Keratinocyte (primary cell): ENCODE measurements at regions not wholly inside any gene's neighbourhood (a gene's known extent, or its start where the extent isn't known, plus 50 kb on each side); places are given as distances from the start of the nearest gene placed in this dataset.

Experiments
- DNase-seq: peaks from one replicate; pipeline ENCODE4 v3.0.0-alpha.2; 2011; ENCODE audit warnings: low read depth, missing footprints, low spot score
- FAIRE-seq: peaks from 2 replicates; lab custom pipeline; 2011; peaks lifted over from hg19 to GRCh38; lab: Jason Lieb, UNC
- H2AFZ ChIP-seq: 2 replicates; pipeline ENCODE4 v1.6.0; 2012; ENCODE audit warnings: low read length, control low read depth, inconsistent platforms; ENCODE audit not compliant: control insufficient read depth
- H3K27ac ChIP-seq: 2 replicates; pipeline ENCODE4 v1.5.1; 2011; ENCODE audit warnings: low read length; ENCODE audit not compliant: control insufficient read depth, insufficient read depth
- H3K27me3 ChIP-seq: 3 replicates; pipeline ENCODE4 v1.6.0; 2011; ENCODE audit warnings: low read length; ENCODE audit not compliant: control insufficient read depth, insufficient read depth; ENCODE audit errors: extremely low read depth
- H3K36me3 ChIP-seq, 2 experiments: 2 replicates in 1 of 2; 3 replicates in 1 of 2; pipeline ENCODE4 v1.5.1; 2011; ENCODE audit warnings: low read length in 2 of 2, mild to moderate bottlenecking in 1 of 2; ENCODE audit not compliant: control insufficient read depth in 2 of 2, insufficient read depth in 2 of 2; ENCODE audit errors: extremely low read depth in 1 of 2
- H3K4me1 ChIP-seq: 3 replicates; pipeline ENCODE4 v1.5.1; 2011; ENCODE audit warnings: low read length; ENCODE audit not compliant: control insufficient read depth, insufficient read depth; ENCODE audit errors: extremely low read depth
- H3K4me2 ChIP-seq: 3 replicates; pipeline ENCODE4 v1.6.0; 2011; ENCODE audit warnings: low read depth, low read length; ENCODE audit not compliant: control insufficient read depth, insufficient read depth; ENCODE audit errors: extremely low read depth
- H3K4me3 ChIP-seq, 3 experiments: fragments of 200-600 bp in 1 of 3; sonication (generic) in 1 of 3; 2 replicates in 2 of 3; 3 replicates in 1 of 3; pipeline ENCODE4 v1.5.1; 2011 to 2016; ENCODE audit warnings: low read length in 3 of 3, mild to moderate bottlenecking in 3 of 3, control low read depth in 2 of 3, inconsistent platforms in 1 of 3, low read depth in 1 of 3, mixed read lengths in 1 of 3, mixed run types in 1 of 3, moderate library complexity in 1 of 3; ENCODE audit not compliant: control insufficient read depth in 2 of 3, insufficient read depth in 2 of 3; ENCODE audit errors: extremely low read depth in 1 of 3
- H3K79me2 ChIP-seq: 2 replicates; pipeline ENCODE4 v1.6.0; 2012; ENCODE audit warnings: low read length; ENCODE audit not compliant: control insufficient read depth, insufficient read depth
- H3K9ac ChIP-seq: 3 replicates; pipeline ENCODE4 v1.6.0; 2011; ENCODE audit warnings: low read length; ENCODE audit not compliant: control insufficient read depth, insufficient read depth; ENCODE audit errors: extremely low read depth
- H3K9me1 ChIP-seq: 3 replicates; pipeline ENCODE4 v1.6.0; 2011; ENCODE audit warnings: low read length; ENCODE audit not compliant: control insufficient read depth, insufficient read depth; ENCODE audit errors: extremely low read depth
- H3K9me3 ChIP-seq: 2 replicates; pipeline ENCODE4 v1.5.1; 2012; ENCODE audit warnings: low read depth, low read length; ENCODE audit not compliant: control insufficient read depth
- H4K20me1 ChIP-seq: 3 replicates; pipeline ENCODE4 v1.6.0; 2011; ENCODE audit warnings: low read length; ENCODE audit not compliant: control insufficient read depth, insufficient read depth; ENCODE audit errors: extremely low read depth
- EZH2 ChIP-seq: IDR thresholded peaks from one replicate; pipeline ENCODE4 v1.6.1; 2012; ENCODE audit warnings: inconsistent platforms, mild to moderate bottlenecking, low read length, moderate library complexity
- dilution Hi-C: fragments of 300-500 bp; cut with MboI; formaldehyde crosslinking; loops from one replicate; pipeline ENCODE4 v1.7.0; 2020; ENCODE audit warnings: low sequenced_read_pairs; ENCODE audit not compliant: extremely low pct_ligation_motif_present
- TF ChIP-seq, protein P1 (sequence below), 3 experiments: IDR thresholded peaks in 1 of 3; conservative IDR thresholded peaks in 1 of 3; optimal IDR thresholded peaks in 1 of 3; 2 replicates in 2 of 3; 3 replicates in 1 of 3; pipeline versions ENCODE3 to v1.5.1; 2011; ENCODE audit warnings: low read length in 3 of 3, mild to moderate bottlenecking in 3 of 3, moderate library complexity in 2 of 3, control low read depth in 1 of 3, inconsistent platforms in 1 of 3; ENCODE audit not compliant: insufficient read depth in 2 of 3; ENCODE audit errors: extremely low read depth in 1 of 3

DNA sequence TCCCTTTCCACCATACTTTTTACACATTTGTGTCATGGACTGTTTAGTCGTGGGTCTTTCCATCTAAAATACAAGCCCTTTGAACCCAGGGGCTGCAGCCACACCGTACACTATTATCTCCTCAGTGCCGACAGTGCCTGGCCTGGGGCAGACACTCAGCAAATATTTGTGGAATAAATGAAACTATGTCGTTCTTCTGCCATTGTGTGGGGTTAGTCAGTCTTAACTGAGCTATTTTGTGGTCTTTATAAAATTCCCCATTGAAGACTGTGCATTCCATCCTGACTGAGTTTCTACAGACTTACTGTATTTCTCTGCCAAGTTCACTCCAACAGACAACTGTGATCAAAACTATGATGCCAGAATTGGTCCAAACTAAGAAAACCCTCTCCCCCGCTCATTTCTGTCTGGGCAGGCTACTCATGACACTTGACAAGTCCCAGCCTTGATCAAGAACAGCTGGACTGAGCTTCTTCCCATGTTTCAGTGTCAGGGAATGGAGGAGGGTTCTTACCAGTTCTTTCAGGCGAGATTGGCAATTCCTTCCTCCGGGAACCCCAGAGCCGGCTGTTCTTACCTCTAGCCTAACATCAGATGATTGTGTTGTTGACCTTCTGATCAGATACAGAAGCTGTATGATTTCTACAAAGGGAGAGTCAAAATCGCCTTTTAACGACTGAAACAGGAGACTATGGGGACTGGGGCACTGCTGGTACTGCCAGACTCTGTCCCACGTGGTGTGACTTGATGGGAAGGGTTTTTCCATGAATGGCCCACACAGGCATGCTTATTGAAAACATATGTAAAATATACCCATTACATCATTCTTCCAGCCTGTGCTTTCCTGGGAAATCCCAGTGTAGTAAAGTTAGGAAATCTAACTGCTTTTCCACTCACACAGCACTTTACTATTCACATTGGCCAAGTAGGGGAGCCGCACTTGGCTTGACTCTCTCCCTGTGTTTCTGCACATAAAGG, 77.4 kb upstream of the NPAS2 start:
- H3K36me3 ChIP-seq, result no peaks in the 10 kb centered on the region
- no peaks in the 10 kb centered on the region for H3K27me3 ChIP-seq
- peaks cover 30% of the 10 kb centered on the region for H3K4me1 ChIP-seq
- dilution Hi-C loops, result no loop called here
- H3K9ac ChIP-seq, result peak overlapping the region; percentile 71
- FAIRE-seq (peak; percentile 95), DNase-seq (no peak)
- no peaks in the 10 kb centered on the region for H4K20me1 ChIP-seq
- peak overlapping the region; percentile 91 for H3K27ac ChIP-seq
- no peaks in the 10 kb centered on the region for H3K9me1 ChIP-seq
- H2AFZ ChIP-seq, result peak overlapping the region; percentile 68
- peak overlapping the region; percentile 76 for H3K4me2 ChIP-seq
- H3K79me2 ChIP-seq, result no peaks in the 10 kb centered on the region
- H3K9me3 ChIP-seq, result no peaks in the 10 kb centered on the region
- no peak for TF ChIP-seq EZH2
- TF ChIP-seq, protein P1, sequence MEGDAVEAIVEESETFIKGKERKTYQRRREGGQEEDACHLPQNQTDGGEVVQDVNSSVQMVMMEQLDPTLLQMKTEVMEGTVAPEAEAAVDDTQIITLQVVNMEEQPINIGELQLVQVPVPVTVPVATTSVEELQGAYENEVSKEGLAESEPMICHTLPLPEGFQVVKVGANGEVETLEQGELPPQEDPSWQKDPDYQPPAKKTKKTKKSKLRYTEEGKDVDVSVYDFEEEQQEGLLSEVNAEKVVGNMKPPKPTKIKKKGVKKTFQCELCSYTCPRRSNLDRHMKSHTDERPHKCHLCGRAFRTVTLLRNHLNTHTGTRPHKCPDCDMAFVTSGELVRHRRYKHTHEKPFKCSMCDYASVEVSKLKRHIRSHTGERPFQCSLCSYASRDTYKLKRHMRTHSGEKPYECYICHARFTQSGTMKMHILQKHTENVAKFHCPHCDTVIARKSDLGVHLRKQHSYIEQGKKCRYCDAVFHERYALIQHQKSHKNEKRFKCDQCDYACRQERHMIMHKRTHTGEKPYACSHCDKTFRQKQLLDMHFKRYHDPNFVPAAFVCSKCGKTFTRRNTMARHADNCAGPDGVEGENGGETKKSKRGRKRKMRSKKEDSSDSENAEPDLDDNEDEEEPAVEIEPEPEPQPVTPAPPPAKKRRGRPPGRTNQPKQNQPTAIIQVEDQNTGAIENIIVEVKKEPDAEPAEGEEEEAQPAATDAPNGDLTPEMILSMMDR (optimal IDR thresholded peaks at IDR 0.05 in 1 of 3, IDR thresholded peaks at IDR 0.05 in 1 of 3, conservative IDR thresholded peaks at IDR 0.05 in 1 of 3; ENCODE audit: extremely low read depth in 1 of 3, insufficient read depth in 2 of 3, low read length in 3 of 3), result no peak
- H3K4me3 ChIP-seq, result peak overlapping the region in 2 of 3 experiments; percentile 16 to 25

GRCh38 chr2:100743741-100744140, 76.2 kb upstream of the NPAS2 start:
- Histone ChIP-seq H3K4me2 (no peak overlapping the region), H3K9me3 (no peaks in the 10 kb centered on the region), H2AFZ (no peak overlapping the region), H3K9me1 (no peaks in the 10 kb centered on the region), H3K36me3 (no peaks in the 10 kb centered on the region), H3K27me3 (no peaks in the 10 kb centered on the region), H3K4me3 (no peak overlapping the region), H3K4me1 (peaks cover 30% of the 10 kb centered on the region), H3K79me2 (no peaks in the 10 kb centered on the region), H3K9ac (no peak overlapping the region), H3K27ac (no peak overlapping the region), H4K20me1 (no peaks in the 10 kb centered on the region)
- TF ChIP-seq EZH2, result no peak
- TF ChIP-seq, protein P1 (optimal IDR thresholded peaks at IDR 0.05 in 1 of 3, IDR thresholded peaks at IDR 0.05 in 1 of 3, conservative IDR thresholded peaks at IDR 0.05 in 1 of 3; ENCODE audit: extremely low read depth in 1 of 3, insufficient read depth in 2 of 3, low read length in 3 of 3), result no peak
- FAIRE-seq (no peak), DNase-seq (no peak)
- dilution Hi-C loops, result no loop called here
